ENCODE measurements at regions not wholly inside any gene's neighbourhood (a gene's known extent, or its start where the extent isn't known, plus 50 kb on each side); places are given as distances from the start of the nearest gene placed in this dataset.
A peak's percentile ranks its signal among the peaks of the same experiment; 100 is the strongest.

DNA sequence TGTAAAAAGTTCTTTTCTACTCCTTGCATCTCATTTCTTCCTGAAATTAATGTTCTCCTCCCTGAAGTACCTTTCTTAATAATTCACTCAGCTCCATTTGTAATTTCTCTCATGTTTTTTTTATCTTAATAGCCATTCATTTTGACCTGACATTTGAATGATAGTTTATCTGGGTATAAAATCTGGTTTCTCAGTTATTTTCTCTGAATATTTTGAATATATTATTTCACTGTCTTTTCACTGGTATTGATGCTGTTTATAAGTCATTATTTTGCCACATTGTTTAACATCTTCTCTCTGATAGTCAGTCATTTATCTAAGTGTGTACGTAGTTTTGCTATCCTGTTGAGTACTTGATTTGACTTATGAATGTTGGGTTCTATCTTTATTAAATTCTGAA lies 68.8 kb upstream of the ARHGAP18 start:
- Histone ChIP-seq H3K27me3 (no peaks in the 10 kb centered on the region), H3K4me3 (no peak overlapping the region), H3K4me1 (ENCODE audit: low read depth) (no peaks in the 10 kb centered on the region), H3K9me3 (ENCODE audit: low read depth) (no peaks in the 10 kb centered on the region), H3K36me3 (no peaks in the 10 kb centered on the region), H3K27ac (no peak overlapping the region)
- DNase-seq (ENCODE audit: low read depth in 1 of 2, low spot score in 1 of 2): no peak
- TF ChIP-seq, protein P1, sequence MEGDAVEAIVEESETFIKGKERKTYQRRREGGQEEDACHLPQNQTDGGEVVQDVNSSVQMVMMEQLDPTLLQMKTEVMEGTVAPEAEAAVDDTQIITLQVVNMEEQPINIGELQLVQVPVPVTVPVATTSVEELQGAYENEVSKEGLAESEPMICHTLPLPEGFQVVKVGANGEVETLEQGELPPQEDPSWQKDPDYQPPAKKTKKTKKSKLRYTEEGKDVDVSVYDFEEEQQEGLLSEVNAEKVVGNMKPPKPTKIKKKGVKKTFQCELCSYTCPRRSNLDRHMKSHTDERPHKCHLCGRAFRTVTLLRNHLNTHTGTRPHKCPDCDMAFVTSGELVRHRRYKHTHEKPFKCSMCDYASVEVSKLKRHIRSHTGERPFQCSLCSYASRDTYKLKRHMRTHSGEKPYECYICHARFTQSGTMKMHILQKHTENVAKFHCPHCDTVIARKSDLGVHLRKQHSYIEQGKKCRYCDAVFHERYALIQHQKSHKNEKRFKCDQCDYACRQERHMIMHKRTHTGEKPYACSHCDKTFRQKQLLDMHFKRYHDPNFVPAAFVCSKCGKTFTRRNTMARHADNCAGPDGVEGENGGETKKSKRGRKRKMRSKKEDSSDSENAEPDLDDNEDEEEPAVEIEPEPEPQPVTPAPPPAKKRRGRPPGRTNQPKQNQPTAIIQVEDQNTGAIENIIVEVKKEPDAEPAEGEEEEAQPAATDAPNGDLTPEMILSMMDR (IDR thresholded peaks at IDR 0.05; ENCODE audit: low read depth, low read length): no peak

DNA sequence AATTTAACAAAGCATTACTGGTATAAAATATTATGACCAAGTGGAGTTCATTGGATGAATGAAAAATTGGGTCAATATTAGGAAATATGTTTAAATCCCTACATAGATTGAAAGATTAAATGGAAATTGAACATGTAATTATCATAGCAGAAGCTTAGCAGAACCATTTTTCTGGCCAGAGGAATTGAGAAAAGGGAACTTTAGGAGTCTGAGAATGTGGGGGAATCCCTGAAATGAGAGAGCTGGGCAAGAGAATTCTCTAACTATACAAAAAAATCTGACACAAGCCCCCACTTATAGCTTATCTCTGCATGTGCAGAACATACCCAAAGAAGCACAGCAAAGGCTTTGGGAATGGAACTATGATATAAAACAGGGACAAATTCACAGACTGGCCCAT lies 67.4 kb upstream of the ARHGAP18 start:
- Histone ChIP-seq H3K4me3 (no peak overlapping the region), H3K27ac (no peak overlapping the region), H3K27me3 (no peaks in the 10 kb centered on the region), H3K9me3 (ENCODE audit: low read depth) (no peaks in the 10 kb centered on the region), H3K4me1 (ENCODE audit: low read depth) (no peaks in the 10 kb centered on the region), H3K36me3 (no peaks in the 10 kb centered on the region)
- DNase-seq (ENCODE audit: low read depth in 1 of 2, low spot score in 1 of 2): no peak
- TF ChIP-seq, protein P1 (IDR thresholded peaks at IDR 0.05; ENCODE audit: low read depth, low read length): no peak

DNA sequence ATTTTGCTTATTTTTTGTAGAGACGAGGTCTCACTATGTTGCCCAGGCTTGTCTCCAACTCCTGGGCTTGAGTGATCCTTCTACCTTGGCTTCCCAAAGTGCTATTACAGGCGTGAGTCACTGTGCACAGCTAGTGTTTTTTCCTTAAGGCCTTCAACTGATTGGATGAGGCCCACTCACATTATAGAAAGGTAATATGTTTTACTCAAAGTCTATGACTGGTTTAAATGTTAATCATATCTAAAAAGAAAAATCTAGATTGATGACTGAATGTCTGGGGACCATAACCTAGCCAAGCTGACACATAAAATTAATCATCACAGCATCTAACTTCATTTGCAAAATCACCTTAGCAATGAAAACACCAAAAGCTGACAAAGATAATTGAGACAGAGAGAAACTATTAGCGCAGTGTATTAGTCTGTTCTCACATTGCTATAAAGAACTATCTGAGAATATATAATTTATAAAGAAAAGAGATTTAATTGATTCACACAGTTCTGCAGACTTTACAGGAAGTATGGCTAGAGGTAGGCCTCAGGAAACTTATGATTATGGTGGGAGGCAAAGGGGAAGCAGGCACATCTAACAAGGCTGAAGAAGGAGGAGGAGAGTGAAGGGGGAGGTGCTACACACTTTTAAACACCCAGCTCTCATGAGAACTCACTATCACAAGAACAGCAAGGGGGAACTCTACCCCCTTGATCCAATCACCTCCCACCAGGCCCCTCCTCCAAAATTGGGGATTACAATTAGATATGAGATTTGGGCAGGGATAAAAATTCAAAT lies 66.8 kb upstream of the ARHGAP18 start:
- TF ChIP-seq, protein P1 (IDR thresholded peaks at IDR 0.05; ENCODE audit: low read depth, low read length): no peak
- H3K27me3 ChIP-seq: no peaks in the 10 kb centered on the region
- no peak for DNase-seq (ENCODE audit: low read depth in 1 of 2, low spot score in 1 of 2)
- H3K27ac ChIP-seq: no peak overlapping the region
- H3K9me3 ChIP-seq (ENCODE audit: low read depth): no peaks in the 10 kb centered on the region
- no peaks in the 10 kb centered on the region for H3K4me1 ChIP-seq (ENCODE audit: low read depth)
- no peaks in the 10 kb centered on the region for H3K36me3 ChIP-seq
- no peak overlapping the region for H3K4me3 ChIP-seq

DNA sequence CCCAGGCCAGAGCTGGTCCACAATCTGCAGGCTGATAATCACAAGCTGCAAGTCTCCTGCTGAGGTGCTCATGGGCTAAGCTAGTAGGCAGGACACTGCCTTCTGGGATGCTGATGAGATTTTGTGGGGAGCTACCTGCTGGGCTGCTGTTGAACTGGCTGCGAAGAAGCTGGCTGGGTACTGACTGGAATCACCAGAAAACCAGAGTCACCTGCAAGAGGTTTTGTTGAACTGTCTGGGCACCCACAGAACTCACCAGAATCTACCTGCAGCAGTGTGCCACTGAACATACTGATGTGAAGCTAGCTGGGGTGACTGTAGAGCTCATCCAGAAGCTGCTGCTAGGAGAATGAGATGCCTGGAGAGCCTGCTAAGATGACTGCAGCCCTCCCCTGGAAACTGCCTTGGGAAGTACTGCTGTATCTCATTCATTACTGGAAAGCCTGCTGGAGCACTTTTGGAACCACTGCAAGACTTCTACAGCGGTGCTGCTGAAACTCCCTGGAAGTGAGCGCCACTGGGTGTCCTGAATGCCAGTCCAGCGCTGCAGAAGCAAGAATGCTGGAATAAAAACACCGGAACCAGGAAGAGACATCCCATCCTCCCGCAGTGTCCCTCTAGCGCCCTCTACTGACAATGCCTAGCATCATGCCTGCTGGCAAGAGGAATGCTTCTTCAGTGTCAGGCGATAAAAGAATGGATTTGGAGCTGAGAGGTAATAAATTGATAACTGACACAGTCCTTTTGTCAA lies 64.9 kb upstream of the ARHGAP18 start:
- DNase-seq (ENCODE audit: low read depth in 1 of 2, low spot score in 1 of 2): peak; percentile 86 to 90
- Histone ChIP-seq H3K27ac (no peak overlapping the region), H3K27me3 (no peaks in the 10 kb centered on the region), H3K4me1 (ENCODE audit: low read depth) (no peaks in the 10 kb centered on the region), H3K9me3 (ENCODE audit: low read depth) (no peaks in the 10 kb centered on the region), H3K4me3 (no peak overlapping the region), H3K36me3 (no peaks in the 10 kb centered on the region)
- TF ChIP-seq, protein P1 (IDR thresholded peaks at IDR 0.05; ENCODE audit: low read depth, low read length): peak; percentile 100

DNA sequence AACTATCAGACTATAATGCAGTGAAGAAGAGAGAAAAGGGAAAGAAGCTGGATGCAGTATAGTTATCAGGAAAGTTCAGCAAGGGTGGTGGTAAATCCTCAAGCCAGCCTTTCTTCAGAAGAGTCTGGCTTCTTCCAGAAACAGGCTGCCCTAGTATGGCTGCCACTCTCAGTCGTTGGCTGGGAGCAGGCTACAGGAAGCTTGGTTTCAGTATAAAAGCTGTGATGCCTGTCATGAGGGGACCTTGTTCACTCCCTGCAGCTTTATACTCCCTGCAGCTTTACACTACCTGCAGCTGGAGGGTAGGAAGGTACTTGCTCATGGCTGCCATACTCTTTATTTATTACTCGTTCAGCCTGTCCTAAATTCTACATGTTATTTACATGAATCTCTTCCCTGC lies 63.3 kb upstream of the ARHGAP18 start:
- DNase-seq (ENCODE audit: low read depth in 1 of 2, low spot score in 1 of 2): no peak
- no peaks in the 10 kb centered on the region for H3K9me3 ChIP-seq (ENCODE audit: low read depth)
- no peaks in the 10 kb centered on the region for H3K4me1 ChIP-seq (ENCODE audit: low read depth)
- H3K4me3 ChIP-seq: no peak overlapping the region
- H3K27ac ChIP-seq: no peak overlapping the region
- H3K36me3 ChIP-seq: no peaks in the 10 kb centered on the region
- TF ChIP-seq, protein P1 (IDR thresholded peaks at IDR 0.05; ENCODE audit: low read depth, low read length): no peak
- H3K27me3 ChIP-seq: peaks cover 5% of the 10 kb centered on the region
